K562 (cell line): ENCODE measurements at regions not wholly inside any gene's neighbourhood (a gene's known extent, or its start where the extent isn't known, plus 50 kb on each side); places are given as distances from the start of the nearest gene placed in this dataset.

Experiments
- ATAC-seq: fragments of 200-7000 bp; cut with Tn5 transposase; 3 replicates; pipeline ENCODE4 v1.9.1; 2020; ENCODE audit warnings: moderate library complexity
- BruUV-seq: library from RNA; stranded (reverse); fragments of 400-500 nt; replicated peaks from 2 replicates; lab custom pipeline; 2021; lab: Mats Ljungman, UMichigan
- CTCF ChIA-PET: fragments of 300-600 bp; formaldehyde crosslinking; extraction: SDS; loops from one replicate; lab custom pipeline; 2021; ENCODE audit warnings: low intra/inter-chr PET ratio; lab: Yijun Ruan, JAX
- POLR2A ChIA-PET: fragments of 300-600, 350-650 bp; sonication (Branson Sonifier 250); formaldehyde crosslinking; extraction: SDS; loops from one replicate; lab custom pipeline; 2021; ENCODE audit warnings: antibody characterized with exemption, inconsistent platforms; lab: Yijun Ruan, JAX
- DNase-seq, 4 experiments: peaks; one replicate each; pipeline versions ENCODE4 v3.0.0 to v3.0.0-alpha.2; 2011 to 2018; ENCODE audit warnings: low spot score in 3 of 4, mixed read lengths in 3 of 4; ENCODE audit errors: extremely low read depth in 1 of 4
- FAIRE-seq: peaks from 2 replicates; lab custom pipeline; 2011; peaks lifted over from hg19 to GRCh38; lab: Jason Lieb, UNC
- H2AFZ ChIP-seq: 2 replicates; pipeline ENCODE4 v1.6.0; 2011; ENCODE audit warnings: low read depth, low read length, control low read depth, inconsistent platforms
- H3K27ac ChIP-seq: fragments of 200-600 bp; 3 replicates; pipeline ENCODE4 v1.8.0; 2011; ENCODE audit warnings: low read depth, mild to moderate bottlenecking, control low read depth, inconsistent platforms, low read length, moderate library complexity, mixed read lengths; ENCODE audit errors: extremely low read depth
- H3K27me3 ChIP-seq, 2 experiments: fragments of 300-600 bp in 1 of 2; 2 replicates in 1 of 2; 3 replicates in 1 of 2; pipeline versions ENCODE4 v1.6.0 to v1.8.0; 2011; ENCODE audit warnings: inconsistent platforms in 2 of 2, low read length in 2 of 2, mild to moderate bottlenecking in 1 of 2, mixed read lengths in 1 of 2, moderate library complexity in 1 of 2; ENCODE audit not compliant: control insufficient read depth in 2 of 2, insufficient read depth in 2 of 2
- H3K36me3 ChIP-seq: fragments of 300-600 bp; 3 replicates; pipeline ENCODE4 v1.8.0; 2011; ENCODE audit warnings: mild to moderate bottlenecking, low read length, inconsistent platforms; ENCODE audit not compliant: control insufficient read depth, insufficient read depth
- H3K4me1 ChIP-seq, 2 experiments: fragments of 200-600 bp in 1 of 2; replicated peaks in 1 of 2; 2 replicates in 1 of 2; 3 replicates in 1 of 2; pipeline versions ENCODE4 v1.5.1 to v1.8.0; 2011; ENCODE audit warnings: inconsistent platforms in 2 of 2, low read length in 2 of 2, mild to moderate bottlenecking in 1 of 2, mixed read lengths in 1 of 2, moderate library complexity in 1 of 2; ENCODE audit not compliant: control insufficient read depth in 2 of 2, insufficient read depth in 2 of 2
- H3K4me2 ChIP-seq: 2 replicates; pipeline ENCODE4 v1.6.1; 2011; ENCODE audit warnings: low read length, control low read depth, inconsistent platforms, mixed read lengths; ENCODE audit not compliant: insufficient read depth
- H3K4me3 ChIP-seq: fragments of 200-600 bp; sonication (generic), shearing (Covaris generic); 2 replicates; pipeline ENCODE4 v1.5.1; 2016; ENCODE audit warnings: control low read depth, inconsistent platforms
- H3K79me2 ChIP-seq: fragments of 200-600 bp; 3 replicates; pipeline ENCODE4 v1.8.0; 2011; ENCODE audit warnings: low read length, inconsistent platforms; ENCODE audit not compliant: control insufficient read depth, insufficient read depth
- H3K9ac ChIP-seq, 2 experiments: 2 replicates each; pipeline versions ENCODE4 v1.6.0 to v1.6.1; 2011; ENCODE audit warnings: low read depth in 2 of 2, low read length in 2 of 2, control low read depth in 1 of 2, inconsistent platforms in 1 of 2, mild to moderate bottlenecking in 1 of 2, mixed read lengths in 1 of 2; ENCODE audit not compliant: insufficient read depth in 1 of 2
- H3K9me1 ChIP-seq: one replicate; pipeline ENCODE4 v1.6.0; 2011; ENCODE audit warnings: inconsistent platforms, mild to moderate bottlenecking, low read length, moderate library complexity; ENCODE audit not compliant: control insufficient read depth, insufficient read depth
- H3K9me3 ChIP-seq: replicated peaks from 2 replicates; pipeline ENCODE4 v1.5.1; 2011; ENCODE audit warnings: low read depth, low read length, inconsistent platforms; ENCODE audit not compliant: control insufficient read depth, insufficient read depth
- H4K20me1 ChIP-seq: replicated peaks from 2 replicates; pipeline ENCODE4 v1.6.1; 2011; ENCODE audit warnings: low read length, inconsistent platforms, mixed read lengths; ENCODE audit not compliant: control insufficient read depth, insufficient read depth
- ASH1L ChIP-seq: fragments of 450-650 bp; IDR thresholded peaks from 2 replicates; pipeline ENCODE4 v1.6.1; 2018; ENCODE audit warnings: borderline replicate concordance, mild to moderate bottlenecking, low read depth; ENCODE audit not compliant: partially characterized antibody
- CGGBP1 ChIP-seq: fragments of 250-450 bp; sonication (Bioruptor Pico); IDR thresholded peaks from 2 replicates; pipeline ENCODE4 v1.9.0; 2021; ENCODE audit warnings: mild to moderate bottlenecking
- E4F1 ChIP-seq: fragments of 250-450 bp; sonication (Bioruptor Pico); IDR thresholded peaks from 2 replicates; pipeline ENCODE4 v1.5.0; 2021; ENCODE audit warnings: mild to moderate bottlenecking, borderline replicate concordance
- HDAC1 ChIP-seq, 2 experiments: fragments of 450-650 bp; IDR thresholded peaks; 2 replicates each; pipeline ENCODE4 v1.6.1; 2016 to 2017; ENCODE audit warnings: inconsistent platforms in 1 of 2, mild to moderate bottlenecking in 1 of 2, moderate library complexity in 1 of 2
- HDGF ChIP-seq: fragments of 450-650 bp; IDR thresholded peaks from 2 replicates; pipeline ENCODE4 v1.6.1; 2016
- JUNB ChIP-seq: fragments of 450-650 bp; formaldehyde crosslinking; conservative IDR thresholded peaks from 2 replicates; pipeline ENCODE4 v1.4.0; 2020; ENCODE audit warnings: mild to moderate bottlenecking
- OTX1 ChIP-seq: fragments of 450-650 bp; formaldehyde crosslinking; IDR thresholded peaks from 2 replicates; pipeline ENCODE4 v1.4.0; 2022; ENCODE audit warnings: mild to moderate bottlenecking
- PHB ChIP-seq: fragments of 250-450 bp; sonication (Bioruptor Pico); IDR thresholded peaks from 2 replicates; pipeline ENCODE4 v1.5.0; 2021
- SRSF1 ChIP-seq: fragments of 200-400 bp; formaldehyde crosslinking; IDR thresholded peaks from 2 replicates; pipeline ENCODE4 v1.6.1; 2017; ENCODE audit warnings: mild to moderate bottlenecking, low read depth, low read length, moderate library complexity
- ZMIZ1 ChIP-seq, 2 experiments: fragments of 150-350 bp in 1 of 2; IDR thresholded peaks; 2 replicates each; pipeline ENCODE4 v1.6.1; 2012 to 2016; ENCODE audit warnings: low read depth in 2 of 2, low read length in 2 of 2, mild to moderate bottlenecking in 1 of 2, moderate library complexity in 1 of 2
- ZNF197 ChIP-seq: fragments of 200-800 bp; sonication (Bioruptor generic); IDR thresholded peaks from 2 replicates; pipeline ENCODE4 v1.6.1; 2016; ENCODE audit warnings: low read depth, missing genetic modification characterization, missing compliant biosample characterization
- ZNF282 ChIP-seq: sonication (generic); formaldehyde crosslinking; IDR thresholded peaks from 2 replicates; pipeline ENCODE4 v1.8.1; 2023; ENCODE audit warnings: missing genetic modification reagents
- ZSCAN32 ChIP-seq: fragments of 450-650 bp; formaldehyde crosslinking; IDR thresholded peaks from 2 replicates; pipeline ENCODE4 v1.4.0; 2020; ENCODE audit warnings: mild to moderate bottlenecking, moderate library complexity
- WGBS: fragments of 100-300 bp; shearing (Covaris generic); methylation state at CpG from one replicate; pipeline ENCODE4 v1.1.6; 2016; ENCODE audit warnings: low coverage, mixed read lengths; ENCODE audit not compliant: insufficient coverage; ENCODE audit errors: missing lambda C conversion rate; 5-methylcytosine and 5-hydroxymethylcytosine counted together
- in situ Hi-C: fragments of 300-500 bp; cut with MboI; formaldehyde crosslinking; loops from 4 replicates; pipeline ENCODE4 v1.15.0; 2018; ENCODE audit warnings: inconsistent platforms, mixed read lengths
- intact Hi-C: fragments of 100-400 bp; cut with micrococcal nuclease; formaldehyde crosslinking; loops from 2 replicates; pipeline ENCODE4 v1.14.2; 2022

- DNase-seq, result no peak
- 10% methylated on average over 2 of the region's 2 CpGs for whole genome bisulfite sequencing
- Histone ChIP-seq H3K9me1 (no peaks in the 10 kb centered on the region), H3K79me2 (no peaks in the 10 kb centered on the region), H3K4me1 (no peaks in the 10 kb centered on the region), H3K4me2 (no peak overlapping the region), H4K20me1 (no peaks in the 10 kb centered on the region), H3K9ac (no peak overlapping the region), H3K27me3 (no peaks in the 10 kb centered on the region), H3K36me3 (no peaks in the 10 kb centered on the region), H2AFZ (no peak overlapping the region), H3K4me3 (no peak overlapping the region), H3K9me3 (no peaks in the 10 kb centered on the region), H3K27ac (no peak overlapping the region)
- ChIA-PET CTCF (no interaction called here), POLR2A (no interaction called here)
- no peak for TF ChIP-seq ZNF197 (CRISPR knock-in tag)
- no peak for TF ChIP-seq HDAC1 (IDR thresholded peaks at IDR 0.05)
- no peak for TF ChIP-seq ASH1L
- TF ChIP-seq ZSCAN32 (CRISPR knock-in tag), result no peak
- TF ChIP-seq E4F1, result no peak
- no peak for TF ChIP-seq HDGF
- TF ChIP-seq OTX1 (CRISPR knock-in tag), result no peak
- TF ChIP-seq CGGBP1, result no peak
- TF ChIP-seq PHB (CRISPR knock-in tag), result no peak
- TF ChIP-seq ZMIZ1 (IDR thresholded peaks at IDR 0.05; ENCODE audit: low read depth in 2 of 2, low read length in 2 of 2), result no peak
- TF ChIP-seq SRSF1, result no peak
- no peak for TF ChIP-seq JUNB
- TF ChIP-seq ZNF282, result no peak
- ATAC-seq, result no peak
- intact Hi-C loops, result no loop called here
- no TSS peak for BruUV-seq
- FAIRE-seq, result no peak
- in situ Hi-C loops, result no loop called here
Measured at GRCh38 chrX:67105758-67106116, 438.1 kb upstream of the AR start.
